Endothelial cell of umbilical vein (primary cell): ENCODE measurements at regions not wholly inside any gene's neighbourhood (a gene's known extent, or its start where the extent isn't known, plus 50 kb on each side); places are given as distances from the start of the nearest gene placed in this dataset.

ENCODE experiments used
- BruUV-seq: library from RNA; stranded (reverse); fragments of 400-500 nt; replicated peaks from 2 replicates; lab custom pipeline; 2021; lab: Mats Ljungman, UMichigan
- CTCF ChIA-PET: fragments of 300-600, 350-600 bp; sonication (Branson Sonifier 250); formaldehyde crosslinking; loops from one replicate; lab custom pipeline; 2021; ENCODE audit warnings: antibody characterized with exemption, inconsistent platforms; lab: Charles Lee
- POLR2A ChIA-PET: fragments of 300-600, 350-600 bp; sonication (Branson Sonifier 250); formaldehyde crosslinking; loops from one replicate; lab custom pipeline; 2021; ENCODE audit warnings: antibody characterized with exemption, inconsistent platforms; lab: Charles Lee
- DNase-seq: peaks from one replicate; pipeline ENCODE4 v3.0.0-alpha.2; 2011; ENCODE audit warnings: low read depth, low spot score
- FAIRE-seq: peaks from 2 replicates; lab custom pipeline; 2011; peaks lifted over from hg19 to GRCh38; lab: Jason Lieb, UNC
- H2AFZ ChIP-seq: 2 replicates; pipeline ENCODE4 v1.6.0; 2012; ENCODE audit warnings: low read depth, low read length, control low read depth, inconsistent platforms
- H3K27ac ChIP-seq: 2 replicates; pipeline ENCODE4 v1.5.1; 2011; ENCODE audit warnings: low read depth, mild to moderate bottlenecking, control low read depth, low read length, moderate library complexity; ENCODE audit not compliant: insufficient read depth
- H3K27me3 ChIP-seq, 2 experiments: 2 replicates each; pipeline versions ENCODE4 v1.6.0 to v1.6.1; 2011; ENCODE audit warnings: low read length in 2 of 2, mixed read lengths in 1 of 2; ENCODE audit not compliant: control insufficient read depth in 2 of 2, insufficient read depth in 2 of 2
- H3K36me3 ChIP-seq, 2 experiments: 2 replicates in 1 of 2; 3 replicates in 1 of 2; pipeline ENCODE4 v1.5.1; 2011; ENCODE audit warnings: low read length in 2 of 2, mild to moderate bottlenecking in 1 of 2, moderate library complexity in 1 of 2; ENCODE audit not compliant: control insufficient read depth in 2 of 2, insufficient read depth in 2 of 2; ENCODE audit errors: extremely low read depth in 1 of 2
- H3K4me1 ChIP-seq: 3 replicates; pipeline ENCODE4 v1.5.1; 2011; ENCODE audit warnings: mild to moderate bottlenecking, low read length; ENCODE audit not compliant: control insufficient read depth, insufficient read depth; ENCODE audit errors: extremely low read depth
- H3K4me2 ChIP-seq: 2 replicates; pipeline ENCODE4 v1.6.1; 2011; ENCODE audit warnings: low read length, control low read depth, mixed read lengths; ENCODE audit not compliant: insufficient read depth
- H3K4me3 ChIP-seq, 3 experiments: fragments of 200-600 bp in 1 of 3; sonication (generic), shearing (Covaris generic) in 1 of 3; replicated peaks in 1 of 3; 2 replicates each; pipeline ENCODE4 v1.5.1; 2011 to 2016; ENCODE audit warnings: control low read depth in 3 of 3, low read length in 3 of 3, mild to moderate bottlenecking in 2 of 3, inconsistent platforms in 1 of 3, low read depth in 1 of 3, moderate library complexity in 1 of 3; ENCODE audit not compliant: insufficient read depth in 1 of 3
- H3K79me2 ChIP-seq: 2 replicates; pipeline ENCODE4 v1.6.0; 2012; ENCODE audit warnings: low read length, inconsistent platforms; ENCODE audit not compliant: control insufficient read depth, insufficient read depth
- H3K9ac ChIP-seq: replicated peaks from 2 replicates; pipeline ENCODE3; 2011; ENCODE audit warnings: low read length, control low read depth; ENCODE audit not compliant: insufficient read depth; ENCODE audit errors: extremely low read depth
- H3K9me1 ChIP-seq: replicated peaks from 3 replicates; pipeline ENCODE4 v1.6.0; 2011; ENCODE audit warnings: mild to moderate bottlenecking, low read length; ENCODE audit not compliant: control insufficient read depth, insufficient read depth; ENCODE audit errors: extremely low read depth
- H3K9me3 ChIP-seq: replicated peaks from 2 replicates; pipeline ENCODE4 v1.5.1; 2012; ENCODE audit warnings: low read length, inconsistent platforms; ENCODE audit not compliant: control insufficient read depth, insufficient read depth
- H4K20me1 ChIP-seq: replicated peaks from 2 replicates; pipeline ENCODE3; 2011; ENCODE audit warnings: mild to moderate bottlenecking, low read length; ENCODE audit not compliant: control insufficient read depth, insufficient read depth; ENCODE audit errors: extremely low read depth
- CTCF ChIP-seq, 2 donors: IDR thresholded peaks; 1 replicate in 1 of 2; 2 replicates in 1 of 2; pipeline ENCODE4 v1.5.1; 2011; ENCODE audit warnings: low read length in 2 of 2, mild to moderate bottlenecking in 2 of 2, moderate library complexity in 2 of 2, control low read depth in 1 of 2, inconsistent platforms in 1 of 2, low read depth in 1 of 2; ENCODE audit not compliant: insufficient read depth in 1 of 2; ENCODE audit errors: extremely low read depth in 1 of 2
- EZH2 ChIP-seq: IDR thresholded peaks from 2 replicates; pipeline ENCODE4 v1.6.1; 2012; ENCODE audit warnings: borderline replicate concordance, low read depth, mild to moderate bottlenecking, moderate library complexity, low read length, inconsistent platforms; ENCODE audit not compliant: severe bottlenecking
- FOS ChIP-seq: IDR thresholded peaks from 2 replicates; pipeline ENCODE4 v1.6.1; 2011; ENCODE audit warnings: mild to moderate bottlenecking, low read length, moderate library complexity, borderline replicate concordance; ENCODE audit not compliant: insufficient read depth
- GATA2 ChIP-seq: IDR thresholded peaks from 2 replicates; pipeline ENCODE4 v1.7.0; 2011; ENCODE audit warnings: low read depth, mild to moderate bottlenecking, moderate library complexity, mixed read lengths, low read length; ENCODE audit not compliant: insufficient read length, insufficient read depth
- JUN ChIP-seq: IDR thresholded peaks from 2 replicates; pipeline ENCODE4 v1.6.1; 2011; ENCODE audit warnings: borderline replicate concordance, low read depth; ENCODE audit not compliant: insufficient read length, insufficient read depth
- MYC ChIP-seq: IDR thresholded peaks from one replicate; pipeline ENCODE4 v1.6.1; 2011; ENCODE audit warnings: mild to moderate bottlenecking, low read depth, low read length
- POLR2A ChIP-seq: IDR thresholded peaks from 2 replicates; pipeline ENCODE4 v1.6.1; 2012; ENCODE audit warnings: low read depth, mild to moderate bottlenecking, control low read depth, low read length
- POLR2AphosphoS5 ChIP-seq: IDR thresholded peaks from 2 replicates; pipeline ENCODE4 v1.6.1; 2012; ENCODE audit warnings: low read depth, mild to moderate bottlenecking, control low read depth, low read length, moderate library complexity; ENCODE audit not compliant: insufficient read depth
- dilution Hi-C: fragments of 300-500 bp; cut with MboI; formaldehyde crosslinking; loops from one replicate; pipeline ENCODE4 v1.15.0; 2019; ENCODE audit warnings: low sequenced_read_pairs; ENCODE audit not compliant: extremely low pct_ligation_motif_present
- intact Hi-C: fragments of 100-400 bp; cut with micrococcal nuclease; formaldehyde crosslinking; loops from one replicate; pipeline ENCODE4 v1.10.0; 2022
- TF ChIP-seq, protein P1 (sequence below): IDR thresholded peaks from 2 replicates; pipeline ENCODE4 v1.6.1; 2011; ENCODE audit not compliant: insufficient read depth, insufficient read length

GRCh38 chr2:51410331-51410730 lies 378.4 kb upstream of the NRXN1 start:
- H3K27me3 ChIP-seq: no peaks in the 10 kb centered on the region
- no peaks in the 10 kb centered on the region for H3K4me1 ChIP-seq
- no peaks in the 10 kb centered on the region for H3K9me1 ChIP-seq
- no peak for TF ChIP-seq JUN
- no peak for TF ChIP-seq EZH2
- no peak for TF ChIP-seq GATA2
- TF ChIP-seq, protein P1, sequence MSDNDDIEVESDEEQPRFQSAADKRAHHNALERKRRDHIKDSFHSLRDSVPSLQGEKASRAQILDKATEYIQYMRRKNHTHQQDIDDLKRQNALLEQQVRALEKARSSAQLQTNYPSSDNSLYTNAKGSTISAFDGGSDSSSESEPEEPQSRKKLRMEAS: no peak
- no peak for TF ChIP-seq FOS
- no peak for TF ChIP-seq MYC
- no peak for TF ChIP-seq POLR2AphosphoS5
- no peak for TF ChIP-seq CTCF (IDR thresholded peaks at IDR 0.05; ENCODE audit: extremely low read depth in 1 of 2, insufficient read depth in 1 of 2, low read depth in 1 of 2, low read length in 2 of 2)
- no peak for TF ChIP-seq POLR2A
- dilution Hi-C loops (no loop called here), intact Hi-C loops (no loop called here)
- no peaks in the 10 kb centered on the region for H4K20me1 ChIP-seq
- H3K27ac ChIP-seq: no peak overlapping the region
- H3K9ac ChIP-seq: no peak overlapping the region
- no peak for DNase-seq
- FAIRE-seq: no peak
- BruUV-seq: no TSS peak
- H3K4me3 ChIP-seq: no peak overlapping the region
- no peak overlapping the region for H3K4me2 ChIP-seq
- no peaks in the 10 kb centered on the region for H3K36me3 ChIP-seq
- H2AFZ ChIP-seq: no peak overlapping the region
- ChIA-PET POLR2A (no interaction called here), CTCF (interaction anchor here (1.1 kb wide), 1 partner anchor 10 kb away, joined by 3 read pairs; no protein-coding TSS in a partner anchor)
- no peaks in the 10 kb centered on the region for H3K79me2 ChIP-seq
- no peaks in the 10 kb centered on the region for H3K9me3 ChIP-seq
